DMS153 (cell line): ENCODE measurements at regions not wholly inside any gene's neighbourhood (a gene's known extent, or its start where the extent isn't known, plus 50 kb on each side); places are given as distances from the start of the nearest gene placed in this dataset.
"Not testable (repeated sequence)": the region's sequence is repeated elsewhere in the genome, so short reads cannot be mapped to it uniquely, and the experiment has no call there.

Source experiments
- DNase-seq: peaks from one replicate; lab custom pipeline; 2025; lab: John Stamatoyannopoulos, UW

- no peak for DNase-seq
Observed at GRCh38 chr6:119957195-119957594, 607.6 kb upstream of the MAN1A1 start.

GRCh38 chr6:119952696-119953095 is 603.1 kb upstream of the MAN1A1 start:
- no peak for DNase-seq

- no peak for DNase-seq
Observed at GRCh38 chr6:119950681-119951080, 601.1 kb upstream of the MAN1A1 start.

GRCh38 chr6:119942078-119942752 is 592.7 kb upstream of the MAN1A1 start:
- no peak for DNase-seq

- no peak for DNase-seq
Observed at GRCh38 chr6:119938752-119939151, 589.2 kb upstream of the MAN1A1 start.

- DNase-seq = no peak
Observed at GRCh38 chr6:119934816-119935215, 585.3 kb upstream of the MAN1A1 start.

GRCh38 chr6:119929121-119929520 is 579.6 kb upstream of the MAN1A1 start:
- DNase-seq = no peak

- DNase-seq = not testable (repeated sequence)
Observed at GRCh38 chr6:119924888-119925287, 575.3 kb upstream of the MAN1A1 start.

- no peak for DNase-seq
Observed at GRCh38 chr6:119922814-119923213, 573.3 kb upstream of the MAN1A1 start.

- no peak for DNase-seq
Observed at GRCh38 chr6:119921491-119922010, 572.0 kb upstream of the MAN1A1 start.

GRCh38 chr6:119917186-119917585 is 567.6 kb upstream of the MAN1A1 start:
- no peak for DNase-seq

- DNase-seq = no peak
Observed at GRCh38 chr6:119915971-119916370, 566.4 kb upstream of the MAN1A1 start.

GRCh38 chr6:119908157-119908556 is 558.6 kb upstream of the MAN1A1 start:
- DNase-seq = no peak

- no peak for DNase-seq
Observed at GRCh38 chr6:119902681-119903080, 553.1 kb upstream of the MAN1A1 start.

- no peak for DNase-seq
Observed at GRCh38 chr6:119896806-119897205, 547.2 kb upstream of the MAN1A1 start.

- DNase-seq = no peak
Observed at GRCh38 chr6:119895626-119896025, 546.1 kb upstream of the MAN1A1 start.

- no peak for DNase-seq
Observed at GRCh38 chr6:119894811-119895210, 545.2 kb upstream of the MAN1A1 start.

- no peak for DNase-seq
Observed at GRCh38 chr6:119891644-119892043, 542.1 kb upstream of the MAN1A1 start.

- no peak for DNase-seq
Observed at GRCh38 chr6:119891206-119891605, 541.6 kb upstream of the MAN1A1 start.

- DNase-seq = no peak
Observed at GRCh38 chr6:119890470-119890869, 540.9 kb upstream of the MAN1A1 start.

GRCh38 chr6:119887666-119888065 is 538.1 kb upstream of the MAN1A1 start:
- no peak for DNase-seq

GRCh38 chr6:119881416-119881815 is 531.9 kb upstream of the MAN1A1 start:
- DNase-seq = no peak

- DNase-seq = no peak
Observed at GRCh38 chr6:119880840-119881239, 531.3 kb upstream of the MAN1A1 start.

GRCh38 chr6:119879731-119880130 is 530.2 kb upstream of the MAN1A1 start:
- DNase-seq = no peak
